Sigmoid colon (tissue), 6 donors: ENCODE measurements at regions not wholly inside any gene's neighbourhood (a gene's known extent, or its start where the extent isn't known, plus 50 kb on each side); places are given as distances from the start of the nearest gene placed in this dataset.
A peak's percentile ranks its signal among the peaks of the same experiment; 100 is the strongest.

Experiments
- DNase-seq: peaks from one replicate; pipeline ENCODE4 v3.0.0-alpha.2; 2019
- H3K27ac ChIP-seq, 4 donors: fragments of 200-600 bp; sonication (generic); one replicate each; pipeline ENCODE4 v1.5.1; 2016 to 2019; ENCODE audit warnings: mild to moderate bottlenecking in 1 of 4
- H3K27me3 ChIP-seq, 3 donors: fragments of 200-600 bp; sonication (generic); one replicate each; pipeline ENCODE4 v1.5.1; 2019; ENCODE audit warnings: mild to moderate bottlenecking in 1 of 3
- H3K36me3 ChIP-seq, 4 donors: fragments of 200-600 bp; sonication (generic); one replicate each; pipeline ENCODE4 v1.5.1; 2016 to 2019
- H3K4me1 ChIP-seq, 4 donors: fragments of 200-600 bp; sonication (generic); one replicate each; pipeline ENCODE4 v1.5.1; 2017 to 2019
- H3K4me3 ChIP-seq, 4 donors: fragments of 200-600 bp; sonication (generic); one replicate each; pipeline ENCODE4 v1.5.1; 2017 to 2019; ENCODE audit warnings: mild to moderate bottlenecking in 2 of 4, moderate library complexity in 1 of 4
- H3K9me3 ChIP-seq, 4 donors: fragments of 200-600 bp in 3 of 4; sonication (generic) in 3 of 4; one replicate each; pipeline versions ENCODE4 v1.5.1 to v1.6.1; 2013 to 2019
- CTCF ChIP-seq, 4 experiments: fragments of 450-650 bp in 3 of 4; fragments of 200-600 bp in 1 of 4; IDR thresholded peaks; one replicate each; pipeline ENCODE4 v1.5.1; 2016 to 2019; ENCODE audit warnings: antibody characterized with exemption in 4 of 4, mild to moderate bottlenecking in 3 of 4, moderate library complexity in 2 of 4
- EP300 ChIP-seq, 4 donors: sonication (generic); formaldehyde crosslinking; IDR thresholded peaks; one replicate each; pipeline ENCODE4 v1.6.1; 2017; ENCODE audit warnings: antibody characterized with exemption in 4 of 4
- POLR2A ChIP-seq, 2 donors: fragments of 450-650 bp; IDR thresholded peaks; one replicate each; pipeline ENCODE4 v1.6.1; 2016; ENCODE audit warnings: antibody characterized with exemption in 2 of 2, mild to moderate bottlenecking in 2 of 2, moderate library complexity in 2 of 2
- POLR2AphosphoS5 ChIP-seq, 4 donors: sonication (generic); formaldehyde crosslinking; IDR thresholded peaks; one replicate each; pipeline ENCODE4 v1.6.1; 2017; ENCODE audit warnings: antibody characterized with exemption in 4 of 4
- WGBS, 2 donors: extraction: QIAGEN DNeasy Blood & Tissue Kit; methylation state at CpG; one replicate each; pipeline ENCODE4 v1.1.7; 2013; 5-methylcytosine and 5-hydroxymethylcytosine counted together
- intact Hi-C: fragments of 100-400 bp; cut with DNase I; formaldehyde crosslinking; loops from one replicate; pipeline ENCODE4 v1.15.1; 2023
- donor health status: healthy with polysubstance abuse.
- donor health status: healthy.

DNA sequence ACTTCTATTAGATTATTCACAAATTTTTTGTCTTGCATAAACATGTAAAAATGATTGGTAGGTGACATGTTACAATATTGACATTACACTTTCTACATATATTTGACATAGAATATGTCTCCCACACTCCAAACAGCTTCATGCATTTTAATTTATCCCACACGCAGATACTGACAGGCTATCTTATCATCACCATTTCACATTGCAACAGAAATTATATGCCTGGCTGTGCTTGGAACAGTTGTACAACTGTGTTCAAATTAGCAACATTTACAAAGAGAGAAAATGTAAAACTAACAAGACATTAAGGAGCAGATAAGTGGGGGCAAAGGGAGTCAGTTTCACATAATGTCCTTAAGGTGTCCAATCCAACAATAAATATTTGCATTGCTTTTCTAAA, 1208.5 kb downstream of the NSUN3 start:
- H3K9me3 ChIP-seq = no peaks in the 10 kb centered on the region
- intact Hi-C loops = no loop called here
- no peaks in the 10 kb centered on the region for H3K36me3 ChIP-seq
- H3K27me3 ChIP-seq = no peaks in the 10 kb centered on the region
- H3K4me3 ChIP-seq = no peak overlapping the region
- DNase-seq = no peak
- WGBS, 2 donors = 72 to 88% methylated on average over 1 of the region's 1 CpG
- H3K4me1 ChIP-seq = no peaks in the 10 kb centered on the region
- TF ChIP-seq CTCF (IDR thresholded peaks at IDR 0.05) (no peak), POLR2AphosphoS5 (IDR thresholded peaks at IDR 0.05) (no peak), EP300 (IDR thresholded peaks at IDR 0.05) (no peak), POLR2A (IDR thresholded peaks at IDR 0.05) (no peak)
- no peak overlapping the region for H3K27ac ChIP-seq

- Histone ChIP-seq H3K36me3 (no peaks in the 10 kb centered on the region), H3K27ac (no peak overlapping the region), H3K4me1 (peaks cover 0 to under 1% (median 0%) of the 10 kb centered on the region in 4 donors), H3K27me3 (no peaks in the 10 kb centered on the region), H3K4me3 (no peak overlapping the region), H3K9me3 (no peaks in the 10 kb centered on the region)
- intact Hi-C loops = no loop called here
- 79 to 82% methylated on average over 3 of the region's 3 CpGs for WGBS, 2 donors
- no peak for DNase-seq
- TF ChIP-seq EP300 (IDR thresholded peaks at IDR 0.05) (no peak), POLR2AphosphoS5 (IDR thresholded peaks at IDR 0.05) (no peak), POLR2A (IDR thresholded peaks at IDR 0.05) (no peak), CTCF (IDR thresholded peaks at IDR 0.05) (no peak)
Measured at GRCh38 chr3:95272166-95272565, 1209.3 kb downstream of the NSUN3 start.

GRCh38 chr3:95272781-95273180, 1209.9 kb downstream of the NSUN3 start:
- TF ChIP-seq POLR2AphosphoS5 (IDR thresholded peaks at IDR 0.05) = no peak
- no peak for TF ChIP-seq POLR2A (IDR thresholded peaks at IDR 0.05)
- no peak for TF ChIP-seq CTCF (IDR thresholded peaks at IDR 0.05)
- TF ChIP-seq EP300 (IDR thresholded peaks at IDR 0.05) = no peak
- Histone ChIP-seq H3K4me1 (peaks cover 0 to 6% (median 0%) of the 10 kb centered on the region in 4 donors), H3K4me3 (no peak overlapping the region), H3K9me3 (no peaks in the 10 kb centered on the region), H3K27ac (no peak overlapping the region), H3K36me3 (no peaks in the 10 kb centered on the region), H3K27me3 (no peaks in the 10 kb centered on the region)
- intact Hi-C loops = no loop called here
- no peak for DNase-seq
- whole genome bisulfite sequencing, 2 donors = 78 to 81% methylated on average over 2 of the region's 2 CpGs

- TF ChIP-seq POLR2A (IDR thresholded peaks at IDR 0.05) (no peak), POLR2AphosphoS5 (IDR thresholded peaks at IDR 0.05) (no peak)
- WGBS, 2 donors = 34 to 52% methylated on average over 3 of the region's 3 CpGs
- intact Hi-C loops = no loop called here
- H3K4me1 ChIP-seq = peaks cover 0 to 24% (median 12%) of the 10 kb centered on the region in 4 donors
- H3K9me3 ChIP-seq = no peaks in the 10 kb centered on the region
- DNase-seq = no peak
- H3K27ac ChIP-seq = no peak overlapping the region
- no peaks in the 10 kb centered on the region for H3K27me3 ChIP-seq
- H3K36me3 ChIP-seq = no peaks in the 10 kb centered on the region
- H3K4me3 ChIP-seq = no peak overlapping the region
Measured at GRCh38 chr3:95277613-95278012, 1214.8 kb downstream of the NSUN3 start.

- no peak for DNase-seq
- peak overlapping the region in 1 of 4 donors; percentile 34 for H3K27ac ChIP-seq
- H3K36me3 ChIP-seq = no peaks in the 10 kb centered on the region
- H3K4me1 ChIP-seq = peaks cover 0 to 24% (median 12%) of the 10 kb centered on the region in 4 donors
- WGBS, 2 donors = 36 to 56% methylated on average over 3 of the region's 3 CpGs
- TF ChIP-seq POLR2AphosphoS5 (IDR thresholded peaks at IDR 0.05) (no peak), CTCF (IDR thresholded peaks at IDR 0.05) (no peak), POLR2A (IDR thresholded peaks at IDR 0.05) (no peak), EP300 (IDR thresholded peaks at IDR 0.05) (no peak)
- no peaks in the 10 kb centered on the region for H3K27me3 ChIP-seq
- no peaks in the 10 kb centered on the region for H3K9me3 ChIP-seq
- intact Hi-C loops = no loop called here
- H3K4me3 ChIP-seq = no peak overlapping the region
Measured at GRCh38 chr3:95280711-95281352, 1218.0 kb downstream of the NSUN3 start.
